ENCODE measurements at regions not wholly inside any gene's neighbourhood (a gene's known extent, or its start where the extent isn't known, plus 50 kb on each side); places are given as distances from the start of the nearest gene placed in this dataset.

GRCh38 chr22:27295605-27296004 lies 506.0 kb downstream of the MN1 start (continued):
- TF ChIP-seq MAFK (IDR thresholded peaks at IDR 0.05; ENCODE audit: low read depth, low read length) (no peak), TCF12 (IDR thresholded peaks at IDR 0.05; ENCODE audit: low read depth, low read length) (no peak), JUN (IDR thresholded peaks at IDR 0.05; ENCODE audit: low read depth, low read length) (no peak), NANOG (IDR thresholded peaks at IDR 0.05; ENCODE audit: insufficient read depth, low read depth, low read length, poor library complexity, severe bottlenecking) (no peak), GABPA (IDR thresholded peaks at IDR 0.05; ENCODE audit: borderline replicate concordance, insufficient read depth, low read length) (no peak)

Data from H1 (cell line).